Nephron (organoid): ENCODE measurements at regions not wholly inside any gene's neighbourhood (a gene's known extent, or its start where the extent isn't known, plus 50 kb on each side); places are given as distances from the start of the nearest gene placed in this dataset.

Experiments
- H3K27ac Mint-ChIP-seq, 3 experiments: 2 replicates each; pipeline ENCODE4 v1.8.0; 2020; ENCODE audit warnings: mixed read lengths in 3 of 3, mild to moderate bottlenecking in 2 of 3, moderate library complexity in 1 of 3
- H3K27me3 Mint-ChIP-seq: 2 replicates; pipeline ENCODE4 v1.8.0; 2021; ENCODE audit warnings: low read depth, mild to moderate bottlenecking, moderate library complexity, mixed read lengths
- H3K36me3 Mint-ChIP-seq: 2 replicates; pipeline ENCODE4 v1.8.0; 2020; ENCODE audit warnings: low read depth, mixed read lengths
- H3K4me1 Mint-ChIP-seq: 2 replicates; pipeline ENCODE4 v1.8.0; 2020; ENCODE audit warnings: mixed read lengths
- H3K4me3 Mint-ChIP-seq, 3 experiments: 2 replicates each; pipeline ENCODE4 v1.8.0; 2020; ENCODE audit warnings: mild to moderate bottlenecking in 3 of 3, mixed read lengths in 3 of 3, moderate library complexity in 2 of 3
- H3K9me3 Mint-ChIP-seq: 2 replicates; pipeline ENCODE4 v1.8.0; 2020; ENCODE audit warnings: mixed read lengths
- TF ChIP-seq, protein P1 (sequence below), 3 experiments: fragments of 200-600 bp; sonication (generic); IDR thresholded peaks; one replicate each; pipeline ENCODE4 v1.5.0; 2021; ENCODE audit warnings: antibody characterized with exemption in 3 of 3; ENCODE audit not compliant: unreplicated experiment in 3 of 3

GRCh38 chr3:499001-499761 is 302.6 kb downstream of the CHL1 start:
- TF ChIP-seq, protein P1, sequence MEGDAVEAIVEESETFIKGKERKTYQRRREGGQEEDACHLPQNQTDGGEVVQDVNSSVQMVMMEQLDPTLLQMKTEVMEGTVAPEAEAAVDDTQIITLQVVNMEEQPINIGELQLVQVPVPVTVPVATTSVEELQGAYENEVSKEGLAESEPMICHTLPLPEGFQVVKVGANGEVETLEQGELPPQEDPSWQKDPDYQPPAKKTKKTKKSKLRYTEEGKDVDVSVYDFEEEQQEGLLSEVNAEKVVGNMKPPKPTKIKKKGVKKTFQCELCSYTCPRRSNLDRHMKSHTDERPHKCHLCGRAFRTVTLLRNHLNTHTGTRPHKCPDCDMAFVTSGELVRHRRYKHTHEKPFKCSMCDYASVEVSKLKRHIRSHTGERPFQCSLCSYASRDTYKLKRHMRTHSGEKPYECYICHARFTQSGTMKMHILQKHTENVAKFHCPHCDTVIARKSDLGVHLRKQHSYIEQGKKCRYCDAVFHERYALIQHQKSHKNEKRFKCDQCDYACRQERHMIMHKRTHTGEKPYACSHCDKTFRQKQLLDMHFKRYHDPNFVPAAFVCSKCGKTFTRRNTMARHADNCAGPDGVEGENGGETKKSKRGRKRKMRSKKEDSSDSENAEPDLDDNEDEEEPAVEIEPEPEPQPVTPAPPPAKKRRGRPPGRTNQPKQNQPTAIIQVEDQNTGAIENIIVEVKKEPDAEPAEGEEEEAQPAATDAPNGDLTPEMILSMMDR (IDR thresholded peaks at IDR 0.05; ENCODE audit: unreplicated experiment in 3 of 3): no peak
- H3K27ac Mint-ChIP-seq: no peak overlapping the region
- H3K9me3 Mint-ChIP-seq: no peaks in the 10 kb centered on the region
- no peaks in the 10 kb centered on the region for H3K36me3 Mint-ChIP-seq
- H3K4me3 Mint-ChIP-seq: no peak overlapping the region
- H3K27me3 Mint-ChIP-seq: peaks cover 3% of the 10 kb centered on the region
- no peaks in the 10 kb centered on the region for H3K4me1 Mint-ChIP-seq

DNA sequence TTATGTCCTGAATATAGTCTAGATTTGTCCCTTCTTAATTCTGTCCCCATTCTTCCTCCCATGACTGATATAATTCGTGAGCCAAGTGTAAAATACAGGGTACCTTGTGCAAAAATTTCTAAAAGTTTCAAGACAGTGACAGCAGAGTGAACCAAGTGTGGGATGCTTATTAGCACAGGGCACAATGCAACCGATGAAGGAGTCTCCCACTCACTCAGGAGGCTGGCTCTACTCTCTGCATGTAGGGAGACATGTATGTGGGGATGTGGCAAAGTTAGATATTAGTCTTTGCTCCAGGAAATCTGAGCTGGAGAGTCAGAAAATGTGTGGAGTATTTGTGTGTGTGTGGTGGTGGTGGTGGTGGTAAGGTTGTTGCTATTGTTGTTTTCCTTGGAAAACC is 305.9 kb downstream of the CHL1 start:
- TF ChIP-seq, protein P1 (IDR thresholded peaks at IDR 0.05; ENCODE audit: unreplicated experiment in 3 of 3): no peak
- Mint-ChIP-seq H3K36me3 (no peaks in the 10 kb centered on the region), H3K4me1 (no peaks in the 10 kb centered on the region), H3K4me3 (no peak overlapping the region), H3K9me3 (no peaks in the 10 kb centered on the region), H3K27ac (no peak overlapping the region), H3K27me3 (peaks cover 3% of the 10 kb centered on the region)

DNA sequence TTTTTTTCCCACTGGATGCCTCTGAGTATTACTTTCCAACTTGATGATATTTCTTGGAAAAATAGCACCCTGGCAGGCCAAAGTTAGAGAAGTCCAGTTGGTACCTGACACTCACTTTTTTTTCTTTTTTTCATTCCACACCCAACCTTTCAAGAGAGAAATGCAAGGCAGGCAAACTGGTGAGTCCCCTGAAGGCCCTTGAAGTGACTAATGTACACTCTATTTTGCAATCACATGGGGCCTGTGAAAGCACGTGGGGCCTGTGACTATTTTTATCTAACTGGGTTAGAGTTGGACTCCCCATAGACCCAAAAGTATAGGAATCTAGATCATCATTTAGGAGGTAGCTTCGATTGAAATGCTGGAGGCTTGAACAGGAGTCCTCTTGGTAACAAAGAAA is 316.7 kb downstream of the CHL1 start:
- peaks cover 12% of the 10 kb centered on the region for H3K9me3 Mint-ChIP-seq
- no peak overlapping the region for H3K27ac Mint-ChIP-seq
- no peaks in the 10 kb centered on the region for H3K4me1 Mint-ChIP-seq
- no peaks in the 10 kb centered on the region for H3K27me3 Mint-ChIP-seq
- H3K36me3 Mint-ChIP-seq: no peaks in the 10 kb centered on the region
- no peak overlapping the region for H3K4me3 Mint-ChIP-seq
- TF ChIP-seq, protein P1 (IDR thresholded peaks at IDR 0.05; ENCODE audit: unreplicated experiment in 3 of 3): no peak

DNA sequence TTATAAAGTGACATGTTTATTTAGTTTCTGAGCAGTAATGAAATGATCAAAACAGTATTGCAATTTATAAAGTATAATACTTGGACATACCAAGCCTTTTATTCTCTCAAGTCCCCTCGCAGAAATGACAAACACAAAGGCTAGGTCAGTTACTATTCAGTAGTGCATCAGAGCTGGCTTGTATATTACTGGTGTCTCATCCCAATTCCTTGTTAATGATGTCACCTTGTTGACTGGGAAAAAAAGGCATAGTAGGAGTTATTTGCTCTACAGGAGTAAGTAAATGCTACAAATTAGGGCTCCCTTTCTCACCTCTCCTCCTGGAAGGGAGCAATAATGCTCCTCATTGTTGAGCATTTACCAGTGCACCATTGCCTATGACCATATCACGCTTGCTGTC is 317.6 kb downstream of the CHL1 start:
- TF ChIP-seq, protein P1 (IDR thresholded peaks at IDR 0.05; ENCODE audit: unreplicated experiment in 3 of 3): no peak
- Mint-ChIP-seq H3K27me3 (no peaks in the 10 kb centered on the region), H3K4me3 (no peak overlapping the region), H3K4me1 (no peaks in the 10 kb centered on the region), H3K27ac (no peak overlapping the region), H3K9me3 (peaks cover 3% of the 10 kb centered on the region), H3K36me3 (no peaks in the 10 kb centered on the region)

DNA sequence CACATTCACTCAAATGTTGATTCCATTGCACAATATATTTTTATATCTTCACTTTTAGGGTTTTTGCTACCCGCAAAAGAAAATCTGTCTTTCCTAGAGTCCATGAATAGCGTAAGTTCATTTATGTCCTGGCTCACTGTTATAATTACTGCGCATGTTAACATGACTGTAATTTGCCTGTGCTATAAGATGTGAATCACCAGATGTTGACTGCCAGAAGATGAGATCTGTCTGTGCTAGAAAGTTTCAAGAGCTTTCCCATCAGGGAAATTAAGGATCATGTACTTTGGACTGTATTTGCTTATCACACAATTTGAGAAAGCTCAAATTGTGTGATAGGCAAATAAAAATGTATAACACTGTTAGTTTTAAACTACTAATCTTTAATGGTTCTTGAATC is 322.5 kb downstream of the CHL1 start:
- H3K27me3 Mint-ChIP-seq: no peaks in the 10 kb centered on the region
- H3K9me3 Mint-ChIP-seq: no peaks in the 10 kb centered on the region

More for the DNA sequence above, 322.5 kb downstream of the CHL1 start:
- H3K36me3 Mint-ChIP-seq: no peaks in the 10 kb centered on the region
- TF ChIP-seq, protein P1 (IDR thresholded peaks at IDR 0.05; ENCODE audit: unreplicated experiment in 3 of 3): no peak
- H3K27ac Mint-ChIP-seq: no peak overlapping the region
- H3K4me3 Mint-ChIP-seq: no peak overlapping the region
- peaks cover 5% of the 10 kb centered on the region for H3K4me1 Mint-ChIP-seq
